Upper lobe of right lung (tissue), 1 donor: ENCODE measurements at regions not wholly inside any gene's neighbourhood (a gene's known extent, or its start where the extent isn't known, plus 50 kb on each side); places are given as distances from the start of the nearest gene placed in this dataset.

Source experiments
- ATAC-seq: fragments of 200-7000 bp; cut with Tn5 transposase; one replicate; pipeline ENCODE4 v1.9.1; 2020; ENCODE audit warnings: mild to moderate bottlenecking, moderate library complexity
- DNase-seq: peaks from one replicate; pipeline ENCODE4 v3.0.0-alpha.2; 2020
- H3K27ac ChIP-seq: fragments of 200-600 bp; one replicate; pipeline ENCODE4 v1.8.0; 2022
- H3K27me3 ChIP-seq: fragments of 200-600 bp; one replicate; pipeline ENCODE4 v1.8.0; 2022; ENCODE audit warnings: mild to moderate bottlenecking
- H3K36me3 ChIP-seq: fragments of 200-600 bp; one replicate; pipeline ENCODE4 v1.8.0; 2022
- H3K4me1 ChIP-seq: fragments of 200-600 bp; one replicate; pipeline ENCODE4 v1.8.0; 2022
- H3K4me3 ChIP-seq: fragments of 200-600 bp; one replicate; pipeline ENCODE4 v1.8.0; 2022; ENCODE audit warnings: mild to moderate bottlenecking
- H3K9me3 ChIP-seq: fragments of 200-600 bp; one replicate; pipeline ENCODE4 v1.8.0; 2022
- CTCF ChIP-seq: fragments of 200-600 bp; IDR thresholded peaks from one replicate; pipeline ENCODE4 v1.8.0; 2022; ENCODE audit warnings: antibody characterized with exemption
- intact Hi-C: fragments of 100-400 bp; cut with DNase I; formaldehyde crosslinking; loops from one replicate; pipeline ENCODE4 v1.11.0; 2022
- donor health status: DM: no; HTN: yes; CAD: no; lungs with severe emphysema.

DNA sequence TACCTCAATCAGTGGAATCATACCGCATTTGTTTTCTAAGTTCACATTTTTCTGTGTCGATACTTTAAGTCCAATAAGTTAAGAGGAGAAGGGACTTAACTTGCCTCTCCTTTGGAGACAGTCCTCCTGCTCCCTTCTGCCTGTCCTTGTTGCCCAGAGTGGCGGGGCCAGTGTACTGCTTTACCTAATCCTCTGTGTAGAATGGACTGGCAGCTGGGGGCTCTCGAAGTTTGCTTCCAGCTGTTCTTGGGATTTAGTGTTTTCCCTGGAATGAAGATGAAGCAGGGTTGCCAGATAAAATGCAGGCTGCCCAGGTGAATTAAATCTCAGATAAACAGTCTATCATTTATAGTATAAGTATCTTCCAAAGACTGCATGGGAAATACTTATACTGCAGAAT, 287.6 kb upstream of the C2CD4B start:
- no peak for DNase-seq
- H3K4me3 ChIP-seq, result no peak overlapping the region
- intact Hi-C loops, result no loop called here
- H3K27ac ChIP-seq, result no peak overlapping the region
- TF ChIP-seq CTCF, result no peak
- no peaks in the 10 kb centered on the region for H3K36me3 ChIP-seq
- ATAC-seq, result no peak
- peaks cover 5% of the 10 kb centered on the region for H3K4me1 ChIP-seq
- H3K27me3 ChIP-seq, result no peaks in the 10 kb centered on the region
- no peaks in the 10 kb centered on the region for H3K9me3 ChIP-seq

- Histone ChIP-seq H3K27ac (no peak overlapping the region), H3K27me3 (no peaks in the 10 kb centered on the region), H3K4me1 (peaks cover 5% of the 10 kb centered on the region), H3K4me3 (no peak overlapping the region), H3K36me3 (no peaks in the 10 kb centered on the region), H3K9me3 (no peaks in the 10 kb centered on the region)
- ATAC-seq, result no peak
- TF ChIP-seq CTCF, result no peak
- no peak for DNase-seq
- intact Hi-C loops, result no loop called here
Observed at GRCh38 chr15:62453375-62453774, 288.3 kb upstream of the C2CD4B start.

DNA sequence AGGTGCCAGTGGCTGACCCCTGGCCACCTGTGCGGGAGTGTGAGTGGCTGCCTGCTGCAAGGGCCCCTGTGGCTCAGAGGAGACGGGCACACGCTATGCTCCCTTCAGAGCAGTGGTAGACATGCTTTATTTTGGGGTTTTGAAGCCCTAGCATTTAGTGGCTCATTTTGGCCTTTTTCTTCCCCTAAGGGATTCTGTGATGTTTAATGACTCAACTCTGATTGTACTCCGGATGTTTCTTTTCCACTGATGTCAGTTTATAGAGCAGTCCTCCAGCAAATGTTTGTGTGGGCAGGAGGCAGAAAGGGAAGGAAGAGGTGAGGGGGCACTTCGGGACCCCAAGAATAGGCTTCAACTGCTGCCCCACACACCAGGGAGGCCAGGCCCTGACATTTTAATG, 288.9 kb upstream of the C2CD4B start:
- Histone ChIP-seq H3K9me3 (no peaks in the 10 kb centered on the region), H3K4me1 (peaks cover 5% of the 10 kb centered on the region), H3K27me3 (no peaks in the 10 kb centered on the region), H3K4me3 (no peak overlapping the region), H3K27ac (no peak overlapping the region), H3K36me3 (no peaks in the 10 kb centered on the region)
- ATAC-seq, result no peak
- no peak for DNase-seq
- TF ChIP-seq CTCF, result no peak
- intact Hi-C loops, result no loop called here

DNA sequence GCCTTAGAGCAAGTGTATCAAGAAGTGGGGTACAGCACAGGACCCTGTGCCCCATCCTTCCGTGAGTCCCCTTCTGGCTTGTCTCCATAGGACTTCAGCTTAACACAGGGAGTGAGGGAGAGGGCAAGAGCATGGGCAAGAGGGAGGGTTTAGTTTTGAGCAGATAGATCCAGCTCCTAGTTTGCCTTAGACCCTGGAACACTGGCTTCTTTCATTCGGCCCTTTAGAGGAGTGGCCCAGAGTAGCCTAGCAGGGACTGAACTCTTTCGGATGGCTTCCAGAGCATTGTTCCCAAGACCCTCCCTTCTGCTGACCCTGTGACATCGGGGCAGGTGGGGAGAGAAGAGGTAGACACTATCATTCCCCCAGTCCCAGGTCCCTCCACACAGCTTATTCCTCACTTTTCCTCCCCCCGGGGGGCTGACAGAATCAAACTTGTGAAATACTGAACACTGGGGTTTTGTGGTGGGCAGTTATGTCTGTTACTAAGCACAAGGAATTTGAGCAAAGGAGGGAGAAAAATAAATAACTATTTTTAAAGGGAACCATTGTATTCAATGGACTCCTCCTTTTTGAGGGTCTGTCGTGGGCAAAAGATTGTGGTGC, 289.6 kb upstream of the C2CD4B start:
- Histone ChIP-seq H3K27ac (no peak overlapping the region), H3K27me3 (no peaks in the 10 kb centered on the region), H3K36me3 (no peaks in the 10 kb centered on the region), H3K4me3 (no peak overlapping the region), H3K4me1 (peaks cover 5% of the 10 kb centered on the region), H3K9me3 (no peaks in the 10 kb centered on the region)
- DNase-seq, result no peak
- ATAC-seq, result no peak
- intact Hi-C loops, result no loop called here
- no peak for TF ChIP-seq CTCF

DNA sequence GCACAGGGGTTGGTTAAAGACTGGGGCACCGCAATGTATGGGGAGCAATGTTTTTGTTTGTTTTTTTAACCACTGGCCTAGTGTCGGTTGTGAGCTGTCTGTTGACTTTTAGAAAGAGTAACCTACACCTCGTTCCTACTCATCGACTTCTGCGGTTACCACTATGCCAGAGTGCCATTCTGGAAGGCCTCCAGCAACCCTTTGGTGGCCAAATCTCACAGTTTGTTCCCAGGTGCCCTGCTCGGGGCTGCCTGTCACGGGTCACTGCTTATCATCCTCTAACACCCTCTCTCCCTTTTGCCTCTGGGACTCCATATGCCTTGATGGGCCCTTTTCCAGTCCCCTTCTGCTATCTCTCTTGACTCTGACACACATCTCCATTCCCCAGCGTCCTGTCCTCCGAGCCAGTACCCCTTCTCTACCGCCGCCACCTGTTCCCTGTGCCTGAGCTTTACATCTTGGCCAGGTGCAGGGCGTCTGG, 290.4 kb upstream of the C2CD4B start:
- DNase-seq, result no peak
- intact Hi-C loops, result no loop called here

More for the DNA sequence above, 290.4 kb upstream of the C2CD4B start:
- H3K4me3 ChIP-seq, result no peak overlapping the region
- H3K4me1 ChIP-seq, result peaks cover 5% of the 10 kb centered on the region
- H3K27me3 ChIP-seq, result no peaks in the 10 kb centered on the region
- H3K27ac ChIP-seq, result no peak overlapping the region
- no peaks in the 10 kb centered on the region for H3K9me3 ChIP-seq
- ATAC-seq, result no peak
- no peaks in the 10 kb centered on the region for H3K36me3 ChIP-seq
- TF ChIP-seq CTCF, result no peak
